GM10248 (cell line): ENCODE measurements at regions not wholly inside any gene's neighbourhood (a gene's known extent, or its start where the extent isn't known, plus 50 kb on each side); places are given as distances from the start of the nearest gene placed in this dataset.

Source experiments
- CTCF ChIA-PET: fragments of 300-600 bp; sonication (Branson Sonifier 250); formaldehyde crosslinking; extraction: SDS; loops from one replicate; lab custom pipeline; 2021; ENCODE audit warnings: antibody characterized with exemption; lab: Yijun Ruan, JAX
- POLR2A ChIA-PET: fragments of 350-650 bp; sonication (Branson Sonifier 250); formaldehyde crosslinking; extraction: SDS; loops from one replicate; lab custom pipeline; 2020; ENCODE audit warnings: antibody characterized with exemption; lab: Yijun Ruan, JAX
- DNase-seq: peaks from one replicate; pipeline ENCODE4 v3.0.0; 2012; ENCODE audit errors: extremely low spot score
- TF ChIP-seq, protein P1 (sequence below): IDR thresholded peaks from 2 replicates; pipeline ENCODE4 v1.5.1; 2012; ENCODE audit warnings: mild to moderate bottlenecking, low read depth; ENCODE audit errors: extremely low read depth, missing control alignments, control extremely low read depth

DNA sequence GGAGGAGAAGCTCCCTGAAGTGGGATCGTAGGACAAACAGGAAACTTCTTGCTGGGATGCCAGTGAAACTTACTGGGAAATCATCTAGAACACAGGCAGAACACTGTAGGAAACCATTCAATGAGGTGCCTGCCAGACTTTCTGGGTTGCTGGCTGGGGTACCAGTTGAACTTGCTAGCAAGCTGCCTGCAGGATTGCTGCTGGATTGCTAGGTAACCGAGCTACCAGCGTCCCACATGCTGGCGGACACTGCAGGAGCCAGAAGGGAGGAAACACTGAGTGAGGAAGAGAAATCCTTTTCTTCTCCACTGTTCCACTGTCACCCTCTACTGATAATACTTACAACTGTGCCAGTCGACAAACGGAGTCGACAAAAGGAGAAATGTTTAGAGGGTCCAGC, 91.3 kb upstream of the SLC35B3 start:
- POLR2A ChIA-PET, result no interaction called here
- TF ChIP-seq, protein P1, sequence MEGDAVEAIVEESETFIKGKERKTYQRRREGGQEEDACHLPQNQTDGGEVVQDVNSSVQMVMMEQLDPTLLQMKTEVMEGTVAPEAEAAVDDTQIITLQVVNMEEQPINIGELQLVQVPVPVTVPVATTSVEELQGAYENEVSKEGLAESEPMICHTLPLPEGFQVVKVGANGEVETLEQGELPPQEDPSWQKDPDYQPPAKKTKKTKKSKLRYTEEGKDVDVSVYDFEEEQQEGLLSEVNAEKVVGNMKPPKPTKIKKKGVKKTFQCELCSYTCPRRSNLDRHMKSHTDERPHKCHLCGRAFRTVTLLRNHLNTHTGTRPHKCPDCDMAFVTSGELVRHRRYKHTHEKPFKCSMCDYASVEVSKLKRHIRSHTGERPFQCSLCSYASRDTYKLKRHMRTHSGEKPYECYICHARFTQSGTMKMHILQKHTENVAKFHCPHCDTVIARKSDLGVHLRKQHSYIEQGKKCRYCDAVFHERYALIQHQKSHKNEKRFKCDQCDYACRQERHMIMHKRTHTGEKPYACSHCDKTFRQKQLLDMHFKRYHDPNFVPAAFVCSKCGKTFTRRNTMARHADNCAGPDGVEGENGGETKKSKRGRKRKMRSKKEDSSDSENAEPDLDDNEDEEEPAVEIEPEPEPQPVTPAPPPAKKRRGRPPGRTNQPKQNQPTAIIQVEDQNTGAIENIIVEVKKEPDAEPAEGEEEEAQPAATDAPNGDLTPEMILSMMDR, result no peak
- CTCF ChIA-PET, result interaction anchor here (0.9 to 1.7 kb wide), 2 partner anchors 8 to 10 kb away, joined by 3 to 4 read pairs; no protein-coding TSS in a partner anchor
- no peak for DNase-seq

DNA sequence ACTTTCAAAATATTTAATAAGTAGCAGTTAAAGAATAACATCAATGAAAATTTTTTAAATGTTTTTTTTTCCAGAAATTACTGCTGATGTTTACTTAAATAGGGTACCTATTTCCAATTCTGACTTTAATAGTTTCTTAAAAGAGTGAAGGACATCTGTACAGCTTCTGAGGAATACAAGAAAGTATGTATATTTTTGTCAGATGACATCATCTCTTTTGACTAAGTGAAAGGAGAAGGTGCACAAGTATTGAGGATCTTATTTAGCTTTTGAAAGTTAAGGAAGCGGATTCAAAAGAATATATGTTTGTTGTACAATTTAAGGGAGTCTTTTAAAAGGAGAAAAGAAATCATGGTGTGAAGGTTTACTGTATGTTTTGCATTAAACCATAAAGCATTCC, 90.0 kb upstream of the SLC35B3 start:
- ChIA-PET POLR2A (interaction anchor here (0.6 kb wide), 1 partner anchor 1303 kb away, joined by 10 read pairs; no protein-coding TSS in a partner anchor), CTCF (interaction anchor here (1.1 kb wide), 1 partner anchor 44 kb away, joined by 3 read pairs; no protein-coding TSS in a partner anchor)
- DNase-seq, result no peak
- TF ChIP-seq, protein P1, result no peak

DNA sequence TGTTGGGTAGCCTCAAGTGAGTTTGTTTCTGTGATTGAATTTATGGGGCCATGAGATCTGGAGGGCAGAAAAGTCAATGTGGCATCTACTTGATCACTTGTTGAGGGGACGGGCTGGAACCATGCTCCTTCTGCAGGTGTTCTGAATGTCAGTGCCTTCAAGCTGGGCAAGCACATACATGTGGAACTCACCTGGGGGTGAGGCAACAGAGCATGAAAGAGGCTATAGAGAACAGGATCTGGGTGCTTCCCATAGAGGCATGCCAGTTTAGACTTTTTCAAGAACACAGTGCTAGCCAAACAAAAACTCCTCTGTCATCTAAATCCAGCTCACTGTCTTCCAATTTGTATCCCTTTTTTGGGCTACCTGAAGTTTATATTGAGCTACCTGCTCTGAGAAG, 77.8 kb upstream of the SLC35B3 start:
- DNase-seq, result no peak
- TF ChIP-seq, protein P1, result no peak
- POLR2A ChIA-PET, result no interaction called here
- CTCF ChIA-PET, result interaction anchor here (2.5 kb wide), 1 partner anchor 8 kb away, joined by 12 read pairs; no protein-coding TSS in a partner anchor

DNA sequence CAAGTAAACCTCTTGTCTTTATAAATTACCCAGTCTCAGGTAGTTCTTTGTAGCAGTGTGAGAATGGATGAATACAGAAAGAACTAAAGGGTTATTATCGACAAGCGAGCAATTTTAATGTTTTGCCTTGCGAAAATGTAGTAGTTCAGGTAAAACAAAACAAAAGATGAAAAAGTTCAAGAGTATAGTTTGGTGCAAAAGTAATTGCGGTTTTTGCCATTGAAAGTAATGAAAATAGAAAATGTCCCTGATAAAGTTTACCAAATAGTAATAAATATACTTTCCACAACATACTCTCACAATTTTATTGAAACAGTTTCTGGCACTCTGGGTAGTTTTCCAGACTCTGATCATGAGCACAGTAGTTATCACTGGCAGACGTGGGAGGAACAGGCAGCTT, 71.9 kb upstream of the SLC35B3 start:
- POLR2A ChIA-PET, result no interaction called here
- CTCF ChIA-PET, result no interaction called here

DNA sequence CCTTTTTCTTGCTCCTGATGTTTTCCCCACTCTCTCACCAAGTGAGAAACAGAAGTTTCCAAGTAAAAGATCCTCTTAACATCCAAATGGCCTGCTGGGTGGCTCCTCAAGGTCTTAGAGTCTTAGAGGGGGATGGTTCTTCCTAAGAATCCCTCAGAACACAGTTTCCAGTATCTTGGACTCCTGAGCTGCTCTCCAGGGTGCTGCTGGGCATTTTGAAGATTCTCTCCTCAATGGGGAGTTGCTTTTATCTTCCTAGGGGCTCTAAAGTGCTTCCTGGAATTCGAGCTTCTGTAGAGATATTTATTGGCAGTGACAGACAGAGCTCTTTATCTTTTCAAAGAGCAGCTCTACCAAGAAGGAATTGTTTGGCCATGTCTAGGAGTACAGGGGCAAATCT, 70.8 kb upstream of the SLC35B3 start:
- CTCF ChIA-PET, result interaction anchor here (2.7 kb wide), 1 partner anchor 8 kb away, joined by 12 read pairs; no protein-coding TSS in a partner anchor
- POLR2A ChIA-PET, result no interaction called here
- DNase-seq, result no peak
- TF ChIP-seq, protein P1, result no peak

More for the DNA sequence above, 71.9 kb upstream of the SLC35B3 start:
- TF ChIP-seq, protein P1, result no peak
- no peak for DNase-seq

DNA sequence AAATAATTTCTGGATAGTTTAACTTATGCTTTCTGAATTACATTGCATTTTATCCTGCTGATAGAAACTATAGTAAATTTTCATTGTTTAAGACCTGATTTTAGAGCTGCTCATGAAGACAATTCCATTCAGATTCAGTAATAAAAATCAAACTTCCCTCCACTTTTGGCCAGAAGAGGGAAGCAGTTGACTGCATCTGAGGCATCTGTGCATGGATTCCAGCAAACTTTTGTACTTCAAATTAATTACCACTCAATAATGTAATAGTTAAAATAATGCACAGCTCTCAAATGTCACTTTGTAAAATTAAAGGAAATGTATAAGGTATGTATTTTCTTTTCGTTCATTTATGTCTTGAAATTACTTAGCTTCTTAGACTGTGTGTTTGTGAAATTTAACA, 64.2 kb upstream of the SLC35B3 start:
- no peak for DNase-seq
- ChIA-PET CTCF (interaction anchor here (0.9 to 1.3 kb wide), 2 partner anchors 11 to 1935 kb away, joined by 3 to 4 read pairs; no protein-coding TSS in a partner anchor), POLR2A (no interaction called here)
- TF ChIP-seq, protein P1, result peak; percentile 6
